ENCODE measurements at regions not wholly inside any gene's neighbourhood (a gene's known extent, or its start where the extent isn't known, plus 50 kb on each side); places are given as distances from the start of the nearest gene placed in this dataset.

DNA sequence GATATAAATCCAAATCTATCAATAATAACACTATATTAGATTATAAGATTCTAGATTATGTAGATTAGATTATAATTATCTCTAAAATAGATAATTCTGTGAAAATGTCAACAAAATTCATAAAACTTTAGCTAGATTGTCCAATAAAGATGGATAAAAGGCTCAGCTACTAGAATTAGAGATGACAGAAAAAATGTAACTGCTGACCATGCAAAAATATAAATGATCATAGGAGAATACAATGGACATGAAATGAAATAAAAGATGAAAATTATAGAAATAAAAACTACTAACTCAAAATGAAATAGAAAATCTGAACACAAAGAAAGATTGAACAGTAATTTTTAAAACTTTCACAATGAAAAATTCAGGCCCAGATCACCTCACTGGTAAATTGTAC lies 1332.1 kb upstream of the CELF2 start:
- no peaks in the 10 kb centered on the region for H4K20me1 ChIP-seq (ENCODE audit: insufficient read depth, low read length)
- H3K4me3 ChIP-seq (ENCODE audit: insufficient read depth, low read depth, low read length) = no peak overlapping the region
- H3K9me3 Mint-ChIP-seq (ENCODE audit: unreplicated experiment) = peaks cover 5% of the 10 kb centered on the region
- no peak overlapping the region for H2AFZ ChIP-seq (ENCODE audit: low read depth, low read length)
- H3K27me3 Mint-ChIP-seq (ENCODE audit: low read depth, unreplicated experiment) = no peaks in the 10 kb centered on the region
- no peaks in the 10 kb centered on the region for H3K4me1 ChIP-seq (ENCODE audit: insufficient read depth, low read length)
- no peak overlapping the region for H3K27ac ChIP-seq (ENCODE audit: low read depth, low read length)
- H3K9ac ChIP-seq (ENCODE audit: low read length) = no peak overlapping the region
- no peak overlapping the region for H3K4me2 ChIP-seq (ENCODE audit: low read length)
- TF ChIP-seq, protein P1, sequence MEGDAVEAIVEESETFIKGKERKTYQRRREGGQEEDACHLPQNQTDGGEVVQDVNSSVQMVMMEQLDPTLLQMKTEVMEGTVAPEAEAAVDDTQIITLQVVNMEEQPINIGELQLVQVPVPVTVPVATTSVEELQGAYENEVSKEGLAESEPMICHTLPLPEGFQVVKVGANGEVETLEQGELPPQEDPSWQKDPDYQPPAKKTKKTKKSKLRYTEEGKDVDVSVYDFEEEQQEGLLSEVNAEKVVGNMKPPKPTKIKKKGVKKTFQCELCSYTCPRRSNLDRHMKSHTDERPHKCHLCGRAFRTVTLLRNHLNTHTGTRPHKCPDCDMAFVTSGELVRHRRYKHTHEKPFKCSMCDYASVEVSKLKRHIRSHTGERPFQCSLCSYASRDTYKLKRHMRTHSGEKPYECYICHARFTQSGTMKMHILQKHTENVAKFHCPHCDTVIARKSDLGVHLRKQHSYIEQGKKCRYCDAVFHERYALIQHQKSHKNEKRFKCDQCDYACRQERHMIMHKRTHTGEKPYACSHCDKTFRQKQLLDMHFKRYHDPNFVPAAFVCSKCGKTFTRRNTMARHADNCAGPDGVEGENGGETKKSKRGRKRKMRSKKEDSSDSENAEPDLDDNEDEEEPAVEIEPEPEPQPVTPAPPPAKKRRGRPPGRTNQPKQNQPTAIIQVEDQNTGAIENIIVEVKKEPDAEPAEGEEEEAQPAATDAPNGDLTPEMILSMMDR (IDR thresholded peaks at IDR 0.05; ENCODE audit: insufficient read depth, low read depth, low read length) = no peak
- no peak for TF ChIP-seq EZH2 (IDR thresholded peaks at IDR 0.05; ENCODE audit: insufficient read depth, low read length)
- H3K4me3 Mint-ChIP-seq (ENCODE audit: unreplicated experiment) = no peak overlapping the region
- H3K36me3 Mint-ChIP-seq (ENCODE audit: low read depth, unreplicated experiment) = no peaks in the 10 kb centered on the region
- no peaks in the 10 kb centered on the region for H3K9me3 ChIP-seq (ENCODE audit: insufficient read depth, low read depth, low read length)
- DNase-seq (ENCODE audit: low read depth) = no peak
- no peak for FAIRE-seq
- H3K79me2 ChIP-seq (ENCODE audit: insufficient read depth, low read length) = no peaks in the 10 kb centered on the region
- H3K4me1 Mint-ChIP-seq (ENCODE audit: low read depth, unreplicated experiment) = no peaks in the 10 kb centered on the region
- no peaks in the 10 kb centered on the region for H3K27me3 ChIP-seq (ENCODE audit: insufficient read depth, low read length)
- no peak overlapping the region for H3K27ac Mint-ChIP-seq (ENCODE audit: unreplicated experiment)
- no peaks in the 10 kb centered on the region for H3K36me3 ChIP-seq (ENCODE audit: insufficient read depth, low read length)

DNA sequence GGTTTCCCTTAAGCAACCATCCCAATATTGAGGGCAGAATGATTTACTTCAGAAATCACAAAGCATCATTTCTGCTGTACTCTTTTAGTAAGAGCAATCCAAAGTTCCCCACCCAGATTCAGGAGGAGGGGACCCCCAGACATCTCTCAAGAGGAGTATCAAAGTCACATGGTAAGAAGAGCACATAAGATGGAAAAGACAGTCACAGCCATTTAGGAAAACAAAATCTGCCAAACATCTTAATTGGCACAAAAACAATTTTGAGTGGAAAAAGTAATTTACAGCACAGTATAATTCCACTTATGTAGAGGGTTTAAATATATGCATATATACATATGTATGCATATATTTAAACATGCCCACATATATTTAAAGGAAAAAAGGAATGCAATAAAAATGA lies 1329.0 kb upstream of the CELF2 start:
- TF ChIP-seq, protein P1 (IDR thresholded peaks at IDR 0.05; ENCODE audit: insufficient read depth, low read depth, low read length) = no peak
- no peak for TF ChIP-seq EZH2 (IDR thresholded peaks at IDR 0.05; ENCODE audit: insufficient read depth, low read length)
- peak overlapping the region; percentile 26 for H2AFZ ChIP-seq (ENCODE audit: low read depth, low read length)
- H3K4me1 Mint-ChIP-seq (ENCODE audit: low read depth, unreplicated experiment) = no peaks in the 10 kb centered on the region
- DNase-seq (ENCODE audit: low read depth) (no peak), FAIRE-seq (no peak)
- no peaks in the 10 kb centered on the region for H3K79me2 ChIP-seq (ENCODE audit: insufficient read depth, low read length)
- no peaks in the 10 kb centered on the region for H3K36me3 Mint-ChIP-seq (ENCODE audit: low read depth, unreplicated experiment)
- no peaks in the 10 kb centered on the region for H3K4me1 ChIP-seq (ENCODE audit: insufficient read depth, low read length)
- no peak overlapping the region for H3K9ac ChIP-seq (ENCODE audit: low read length)
- H3K27ac Mint-ChIP-seq (ENCODE audit: unreplicated experiment) = no peak overlapping the region
- H3K4me3 Mint-ChIP-seq (ENCODE audit: unreplicated experiment) = no peak overlapping the region
- H3K9me3 Mint-ChIP-seq (ENCODE audit: unreplicated experiment) = no peaks in the 10 kb centered on the region
- H3K27ac ChIP-seq (ENCODE audit: low read depth, low read length) = no peak overlapping the region
- no peak overlapping the region for H3K4me2 ChIP-seq (ENCODE audit: low read length)
- no peaks in the 10 kb centered on the region for H3K27me3 ChIP-seq (ENCODE audit: insufficient read depth, low read length)
- H3K4me3 ChIP-seq (ENCODE audit: insufficient read depth, low read depth, low read length) = no peak overlapping the region
- H3K27me3 Mint-ChIP-seq (ENCODE audit: low read depth, unreplicated experiment) = no peaks in the 10 kb centered on the region
- H3K36me3 ChIP-seq (ENCODE audit: insufficient read depth, low read length) = no peaks in the 10 kb centered on the region
- H4K20me1 ChIP-seq (ENCODE audit: insufficient read depth, low read length) = no peaks in the 10 kb centered on the region
- no peaks in the 10 kb centered on the region for H3K9me3 ChIP-seq (ENCODE audit: insufficient read depth, low read depth, low read length)

DNA sequence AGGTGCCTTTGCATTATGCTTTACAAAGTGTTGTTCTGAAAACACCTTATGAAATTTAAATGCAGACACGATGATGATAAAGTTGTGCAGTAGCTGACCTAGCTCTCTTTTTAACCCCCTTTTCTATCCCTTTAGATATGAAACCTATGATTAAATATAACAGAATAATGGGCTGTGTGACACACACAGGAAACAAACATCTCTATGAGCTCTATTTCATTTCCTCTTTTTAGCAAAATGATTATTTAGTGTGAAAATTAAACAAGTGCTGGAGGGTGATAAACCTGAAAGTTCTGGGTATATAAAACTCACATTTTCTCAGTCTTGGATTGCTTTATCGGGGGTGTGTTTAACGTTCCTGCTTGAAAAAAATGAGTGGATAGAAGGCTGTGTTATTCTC lies 1310.5 kb upstream of the CELF2 start:
- no peak overlapping the region for H2AFZ ChIP-seq (ENCODE audit: low read depth, low read length)
- no peaks in the 10 kb centered on the region for H3K4me1 ChIP-seq (ENCODE audit: insufficient read depth, low read length)
- H3K9ac ChIP-seq (ENCODE audit: low read length) = no peak overlapping the region
- H3K27ac ChIP-seq (ENCODE audit: low read depth, low read length) = no peak overlapping the region
- no peaks in the 10 kb centered on the region for H3K9me3 ChIP-seq (ENCODE audit: insufficient read depth, low read depth, low read length)
- Mint-ChIP-seq H3K27me3 (ENCODE audit: low read depth, unreplicated experiment) (no peaks in the 10 kb centered on the region), H3K4me3 (ENCODE audit: unreplicated experiment) (no peak overlapping the region), H3K9me3 (ENCODE audit: unreplicated experiment) (peaks cover 1% of the 10 kb centered on the region), H3K27ac (ENCODE audit: unreplicated experiment) (no peak overlapping the region), H3K36me3 (ENCODE audit: low read depth, unreplicated experiment) (no peaks in the 10 kb centered on the region), H3K4me1 (ENCODE audit: low read depth, unreplicated experiment) (no peaks in the 10 kb centered on the region)
- H3K36me3 ChIP-seq (ENCODE audit: insufficient read depth, low read length) = no peaks in the 10 kb centered on the region
- H4K20me1 ChIP-seq (ENCODE audit: insufficient read depth, low read length) = no peaks in the 10 kb centered on the region
- no peaks in the 10 kb centered on the region for H3K79me2 ChIP-seq (ENCODE audit: insufficient read depth, low read length)
- H3K4me2 ChIP-seq (ENCODE audit: low read length) = no peak overlapping the region
- H3K4me3 ChIP-seq (ENCODE audit: insufficient read depth, low read depth, low read length) = no peak overlapping the region
- no peak for DNase-seq (ENCODE audit: low read depth)
- FAIRE-seq = no peak
- no peak for TF ChIP-seq EZH2 (IDR thresholded peaks at IDR 0.05; ENCODE audit: insufficient read depth, low read length)
- TF ChIP-seq, protein P1 (IDR thresholded peaks at IDR 0.05; ENCODE audit: insufficient read depth, low read depth, low read length) = no peak
- H3K27me3 ChIP-seq (ENCODE audit: insufficient read depth, low read length) = no peaks in the 10 kb centered on the region
